Fibroblast of skin of right biceps (primary cell): ENCODE measurements at regions not wholly inside any gene's neighbourhood (a gene's known extent, or its start where the extent isn't known, plus 50 kb on each side); places are given as distances from the start of the nearest gene placed in this dataset.

Source experiments
- DNase-seq: peaks from one replicate; pipeline ENCODE4 v3.0.0-alpha.2; 2013

DNA sequence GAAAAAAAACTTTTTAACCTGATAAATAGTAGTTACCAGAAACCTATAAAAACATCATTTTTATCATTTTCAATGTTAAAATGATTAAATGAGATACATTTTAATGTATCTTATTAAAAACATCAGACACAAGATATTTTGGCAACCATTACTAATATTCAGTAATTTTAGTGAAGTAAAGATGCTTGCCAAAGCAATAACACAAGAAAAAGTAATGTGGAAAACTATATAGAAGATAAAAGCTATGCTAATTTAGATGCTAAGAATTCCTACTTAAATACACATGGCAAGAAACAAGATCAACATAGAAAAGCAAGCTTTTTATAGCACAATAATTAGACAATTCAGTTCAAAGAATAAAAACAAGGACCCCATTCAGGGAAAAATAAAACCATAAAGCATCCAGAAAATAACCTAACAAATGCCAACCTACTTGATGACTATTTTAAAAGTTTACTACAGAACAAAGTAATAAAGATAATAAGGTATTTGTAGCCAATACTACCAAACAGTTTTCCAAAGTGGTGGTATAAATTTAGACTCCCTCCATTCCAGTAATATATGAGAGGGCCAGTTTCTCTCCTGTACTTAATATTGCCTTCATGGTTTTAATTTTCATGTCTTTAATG, 489.5 kb downstream of the CDH2 start:
- DNase-seq = no peak

DNA sequence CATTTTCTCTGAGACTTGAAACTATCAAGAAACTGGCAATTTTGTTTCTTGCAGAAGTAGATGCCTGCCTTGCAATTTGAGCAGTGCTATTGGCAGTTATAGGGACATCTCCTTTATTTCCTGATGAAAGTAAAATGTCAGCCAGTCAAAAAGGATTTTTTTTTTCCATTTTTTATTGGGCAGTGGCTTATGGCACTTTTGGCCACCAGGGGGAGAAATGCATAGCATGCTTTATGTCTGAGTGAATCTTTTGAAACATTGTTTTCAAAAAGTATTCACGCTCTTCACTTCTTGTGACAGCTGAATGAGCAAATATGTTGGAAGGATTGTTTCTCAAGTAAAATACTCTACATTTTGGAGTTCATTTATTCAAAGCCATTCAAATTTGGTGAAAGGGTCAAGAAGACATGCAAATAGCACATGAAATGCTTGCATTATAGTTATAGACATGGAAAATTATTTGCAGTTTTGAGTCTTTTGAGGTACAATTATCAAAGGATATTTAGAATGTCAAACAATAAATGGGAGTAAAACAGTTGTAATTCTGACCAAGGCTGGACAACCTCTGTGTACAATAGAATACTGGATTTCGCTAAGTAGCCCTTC, 491.0 kb downstream of the CDH2 start:
- DNase-seq = peak; percentile 56

DNA sequence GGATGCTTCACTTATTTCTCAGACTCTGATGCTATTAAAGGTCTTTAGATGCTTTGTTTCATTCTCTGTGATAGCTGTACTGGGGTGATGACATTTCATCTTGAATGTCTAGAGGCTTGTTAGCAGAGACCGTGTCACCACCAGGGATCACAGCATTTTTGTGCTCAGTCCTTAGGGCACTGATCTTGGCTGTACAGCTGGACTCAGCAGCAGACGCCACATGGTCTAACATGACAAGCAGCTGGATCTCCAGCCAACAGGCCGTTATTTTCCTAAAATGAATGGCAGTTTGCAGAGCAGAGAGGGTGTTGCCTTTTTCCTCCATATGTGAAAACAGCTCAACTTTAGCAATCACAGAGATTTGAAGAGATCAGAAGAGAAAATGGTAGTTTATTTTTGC, 491.8 kb downstream of the CDH2 start:
- no peak for DNase-seq

DNA sequence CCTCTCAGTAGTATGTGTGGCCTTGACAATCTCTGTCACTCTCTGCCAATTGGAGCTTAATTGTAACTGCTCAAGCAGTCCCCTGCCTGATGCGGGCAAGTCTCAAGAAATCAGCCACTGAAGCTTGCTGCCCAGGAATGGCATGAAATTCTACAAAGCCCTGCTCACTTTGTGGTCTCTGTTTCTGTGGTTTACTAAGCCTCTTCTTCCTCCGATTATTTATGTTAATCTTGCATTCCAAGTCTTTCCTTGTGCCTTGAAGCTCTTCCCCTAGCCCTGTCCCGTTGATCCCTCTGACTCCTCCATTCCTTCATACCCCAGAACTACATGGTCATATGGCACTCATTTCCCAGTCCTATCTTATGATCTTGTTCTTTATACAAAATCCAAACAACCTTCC, 489.3 kb upstream of the CHST9 start:
- peak; percentile 12 for DNase-seq

DNA sequence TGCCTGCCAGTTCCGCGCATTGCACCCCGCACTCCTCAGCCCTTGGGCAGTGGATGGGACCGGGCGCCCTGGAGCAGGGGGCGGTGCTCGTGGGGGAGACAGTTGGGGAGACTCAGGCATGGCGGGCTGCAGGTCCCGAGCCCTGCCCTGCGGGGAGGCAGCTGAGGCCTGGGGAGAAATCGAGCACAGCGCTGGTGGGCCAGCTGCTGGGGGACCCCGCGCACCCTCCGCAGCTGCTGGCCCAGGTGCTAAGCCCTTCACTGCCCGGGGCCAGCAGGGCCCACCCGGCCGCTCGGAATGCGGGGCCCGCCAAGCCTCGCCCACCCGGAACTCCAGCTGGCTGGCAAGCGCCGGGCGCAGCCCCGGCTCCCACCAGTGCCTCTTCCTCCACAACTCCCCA, 488.8 kb upstream of the CHST9 start:
- no peak for DNase-seq

DNA sequence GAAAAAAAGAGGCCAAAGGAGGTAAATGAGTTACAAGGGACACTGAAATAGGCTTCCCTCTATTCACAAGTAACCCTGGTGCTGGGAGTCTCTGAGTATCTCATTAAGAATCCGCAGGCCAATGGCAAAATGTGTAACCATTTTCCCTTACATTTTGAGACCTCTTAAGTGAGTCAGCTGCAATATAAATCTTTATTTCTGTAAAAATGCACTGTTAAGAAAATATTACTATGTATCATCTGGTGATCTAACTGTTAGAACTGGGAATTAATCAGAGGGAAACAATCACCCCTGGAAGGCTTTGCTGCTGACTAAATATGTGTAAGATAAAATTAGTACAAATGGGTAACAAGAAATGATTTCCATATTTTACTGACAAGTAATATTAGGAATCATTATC, 483.1 kb upstream of the CHST9 start:
- peak; percentile 84 for DNase-seq

DNA sequence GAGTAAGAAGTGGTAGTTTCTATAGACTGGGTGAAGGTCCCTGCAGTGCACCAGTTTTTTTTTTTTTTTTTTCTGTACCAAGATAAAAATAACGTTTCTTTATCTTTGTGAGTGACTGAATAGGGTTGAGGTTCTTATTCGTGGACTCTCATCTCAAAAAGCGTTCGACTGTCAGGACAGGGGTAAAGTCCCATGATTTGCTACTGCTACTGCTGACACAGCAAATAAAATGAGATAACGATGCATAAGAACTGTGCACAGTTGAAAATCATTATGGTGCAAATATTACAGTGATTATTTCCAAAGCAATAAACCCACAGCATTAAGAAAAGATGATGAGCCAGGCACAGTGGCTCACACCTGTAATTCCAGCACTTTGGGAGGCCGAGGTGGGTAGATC, 482.0 kb upstream of the CHST9 start:
- DNase-seq = no peak

DNA sequence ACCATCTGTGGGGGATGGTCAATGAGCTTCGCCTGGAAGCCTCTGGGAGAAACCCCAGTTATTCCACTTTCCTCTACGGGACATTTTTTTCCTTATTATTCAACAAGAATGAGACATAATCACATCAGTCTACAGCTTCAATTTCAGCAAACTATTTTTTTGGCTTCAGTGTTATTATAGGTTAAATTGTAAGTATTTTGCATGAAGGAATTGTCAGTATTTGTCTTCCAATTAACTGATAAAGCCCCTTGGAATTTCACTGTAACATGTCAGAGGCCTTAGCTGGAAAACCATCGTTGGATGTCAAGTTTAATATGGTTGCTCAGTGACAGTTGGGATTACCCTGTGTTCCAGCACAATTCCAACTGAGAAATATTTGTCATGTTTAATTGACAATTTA, 480.9 kb upstream of the CHST9 start:
- DNase-seq = peak; percentile 77

DNA sequence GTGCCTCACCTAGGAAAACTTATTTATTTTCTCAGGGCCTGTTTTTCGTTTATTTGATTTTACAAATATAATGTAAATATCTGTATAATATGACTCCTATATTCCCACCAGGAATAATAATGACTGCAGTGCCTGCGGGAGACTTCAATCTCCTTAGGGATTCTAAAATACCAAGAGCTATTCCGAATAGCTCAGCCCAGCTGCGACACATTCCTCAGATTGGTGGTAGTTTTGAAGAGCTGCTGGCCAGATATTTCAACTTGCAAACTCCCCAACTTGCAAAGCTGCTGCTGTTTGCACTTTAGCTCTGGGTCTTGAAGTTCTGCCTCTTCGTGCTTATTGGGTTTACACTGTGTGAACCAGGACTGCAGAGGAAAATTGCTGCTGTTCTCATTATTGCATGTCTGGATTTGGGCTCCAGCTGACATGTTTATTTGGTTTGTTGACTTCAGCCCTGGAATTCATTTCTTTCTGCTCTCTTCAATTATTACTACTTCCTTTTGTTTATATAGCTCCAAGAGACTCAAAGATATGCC, 480.2 kb upstream of the CHST9 start:
- DNase-seq = peak; percentile 36

DNA sequence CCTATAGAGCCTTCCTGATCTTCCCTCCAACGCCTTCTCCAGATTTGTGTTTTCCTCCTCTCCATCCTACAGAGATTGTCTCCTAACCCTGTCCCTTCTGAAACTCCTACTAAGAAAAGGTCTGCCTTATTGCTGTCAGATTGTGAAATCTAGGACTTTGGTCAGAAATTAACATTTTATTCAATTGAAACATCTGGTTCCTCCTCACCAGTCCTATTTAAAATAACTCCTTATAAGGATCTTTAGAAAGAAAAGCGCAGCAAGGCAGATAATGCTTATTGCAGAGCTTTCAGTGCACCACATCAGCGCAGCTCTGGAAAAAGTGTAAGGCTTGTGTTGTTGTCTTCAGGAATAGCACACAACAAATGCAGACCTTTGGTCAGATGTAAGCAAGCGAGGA, 477.8 kb upstream of the CHST9 start:
- no peak for DNase-seq

DNA sequence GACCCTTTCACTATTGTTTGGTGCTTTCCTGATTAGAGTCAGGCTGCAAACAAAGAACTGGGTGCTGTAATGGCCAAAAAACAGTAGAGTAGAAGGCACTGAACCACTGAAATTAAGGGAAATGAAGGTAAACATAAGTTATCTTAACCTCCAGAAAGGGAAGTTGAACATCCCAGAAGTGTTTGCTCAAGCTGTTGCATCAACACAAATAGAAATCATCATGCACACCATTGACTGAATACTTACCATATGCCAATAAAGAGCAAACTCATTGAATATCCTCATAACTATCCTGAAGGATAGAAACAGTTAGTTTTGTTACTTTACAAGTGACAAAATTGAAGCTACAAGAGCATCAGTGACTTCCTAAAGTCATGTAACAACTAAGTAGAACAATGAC, 477.4 kb upstream of the CHST9 start:
- DNase-seq = no peak

DNA sequence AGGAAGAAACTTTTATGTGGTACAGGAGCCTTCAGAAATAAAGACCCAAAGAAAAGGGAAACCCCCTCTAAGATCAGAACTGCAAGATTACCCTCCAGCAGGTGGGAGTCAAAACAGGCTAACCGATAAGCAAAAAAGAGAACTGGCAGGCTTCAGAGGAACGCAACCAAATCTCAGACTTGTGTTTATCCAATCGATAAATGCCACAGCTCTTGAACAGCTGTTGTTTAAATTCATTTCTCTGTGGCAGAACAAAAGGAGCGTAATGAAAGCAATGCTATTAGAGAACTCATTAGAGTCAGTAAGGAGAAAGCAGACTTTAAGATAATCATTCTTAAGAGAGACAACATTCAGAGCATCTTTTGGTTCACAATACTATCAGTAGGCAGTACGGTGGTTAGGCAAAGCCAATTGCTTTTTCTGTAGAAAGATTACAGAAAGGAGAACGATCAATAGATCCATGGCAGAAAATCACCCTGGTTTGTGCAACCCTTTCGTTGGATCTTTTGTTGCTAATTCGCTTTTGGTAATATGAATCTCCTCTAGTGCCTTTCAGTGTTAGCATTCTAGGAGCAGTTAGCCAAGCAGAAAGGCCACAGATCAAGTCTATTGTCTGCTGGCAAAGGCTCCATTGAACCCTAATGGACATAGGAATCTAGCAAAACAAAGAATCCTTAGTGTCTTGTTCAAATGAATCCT, 476.4 kb upstream of the CHST9 start:
- DNase-seq = no peak

DNA sequence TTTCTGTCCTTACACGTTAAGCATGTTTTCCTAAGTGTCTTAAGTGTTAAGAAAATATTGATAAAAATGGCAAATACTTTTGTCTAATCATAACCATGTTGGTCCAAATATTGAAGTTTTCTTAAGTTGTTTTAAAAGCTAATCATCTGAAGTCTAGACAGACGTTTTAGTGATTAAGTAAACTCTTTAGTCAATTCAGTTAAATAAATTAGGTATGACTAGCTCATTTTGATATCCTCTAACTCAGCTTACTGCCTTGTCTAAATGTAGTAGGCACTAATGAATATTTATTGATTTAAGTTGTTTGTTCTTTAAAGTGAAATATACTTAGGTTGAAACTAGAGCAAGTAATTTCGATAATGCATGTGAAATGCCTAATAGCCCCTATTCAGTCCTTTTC, 471.8 kb upstream of the CHST9 start:
- no peak for DNase-seq

DNA sequence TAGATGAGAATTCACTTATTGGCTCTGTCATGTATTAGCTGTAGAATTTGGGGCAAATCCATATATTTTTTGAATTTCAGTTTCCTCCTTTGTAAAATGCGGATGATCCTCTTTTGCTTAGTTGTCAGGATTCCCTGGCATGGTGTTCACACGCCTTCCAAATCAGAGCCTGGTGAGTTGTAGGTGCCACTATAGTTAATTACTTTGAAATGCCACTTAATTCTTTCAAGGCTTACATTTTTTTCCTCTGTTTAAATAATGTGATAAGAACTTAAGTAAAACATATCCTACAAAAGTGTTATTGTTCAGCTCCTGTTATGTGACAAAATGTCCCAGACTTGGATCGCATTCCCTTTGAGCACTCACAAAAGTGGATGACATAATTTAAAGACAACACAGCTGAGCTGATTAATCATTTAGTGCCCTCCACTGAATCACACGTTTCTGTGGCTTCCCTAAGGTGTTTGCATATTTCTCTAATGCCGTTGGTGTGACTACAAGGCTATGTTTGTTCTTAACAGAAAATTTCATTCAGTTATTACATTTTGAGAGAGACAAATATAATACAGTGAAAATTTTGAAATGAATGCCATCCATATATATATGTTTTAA, 471.2 kb upstream of the CHST9 start:
- DNase-seq = peak; percentile 51

DNA sequence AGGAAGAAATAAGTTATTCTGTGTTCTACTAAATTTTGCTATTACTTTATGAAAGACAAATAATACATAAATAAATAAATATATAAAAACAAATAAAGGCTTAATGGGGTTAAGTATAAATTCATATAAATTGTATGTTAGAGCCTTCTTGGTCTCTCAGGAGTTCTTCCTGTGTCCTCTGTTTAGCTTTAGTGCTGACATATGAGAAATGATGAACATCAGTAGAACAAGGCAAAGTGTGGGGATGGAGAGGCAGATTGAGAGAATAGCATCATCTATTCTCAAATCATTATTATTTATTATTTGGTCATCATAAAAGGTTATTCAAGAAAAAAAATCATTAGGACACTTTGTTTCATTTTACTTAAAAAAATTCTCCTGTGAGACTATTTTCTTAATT, 468.1 kb upstream of the CHST9 start:
- DNase-seq = no peak

DNA sequence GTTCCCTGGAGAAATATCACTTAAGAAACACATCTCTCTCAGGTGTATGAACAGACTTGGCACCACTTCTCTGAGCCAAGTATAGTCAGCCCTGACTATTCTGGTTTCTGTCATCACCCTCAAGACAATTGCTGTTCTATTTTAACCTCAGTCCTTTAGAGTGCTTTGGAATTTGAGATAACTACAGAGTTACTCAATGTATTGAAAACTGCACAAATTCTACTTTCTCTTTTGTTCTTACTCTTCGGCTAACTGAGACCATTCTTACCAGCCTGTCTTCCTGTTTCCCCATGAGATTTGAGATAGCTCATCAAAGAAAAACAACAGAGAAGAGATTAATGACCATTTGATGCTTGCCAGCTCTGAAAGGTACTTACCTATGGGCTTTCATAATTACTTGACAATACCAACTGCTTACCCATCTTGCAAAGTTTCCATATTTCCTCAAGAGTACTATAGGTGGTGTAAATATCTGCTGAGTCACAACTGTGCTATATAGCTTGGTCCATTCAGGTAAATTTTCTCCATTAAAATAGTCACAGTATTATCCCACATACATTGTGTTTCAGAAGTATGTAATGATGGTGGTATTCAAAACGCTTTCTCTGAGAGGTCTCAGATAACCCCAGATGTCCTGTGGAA, 467.5 kb upstream of the CHST9 start:
- DNase-seq = no peak

DNA sequence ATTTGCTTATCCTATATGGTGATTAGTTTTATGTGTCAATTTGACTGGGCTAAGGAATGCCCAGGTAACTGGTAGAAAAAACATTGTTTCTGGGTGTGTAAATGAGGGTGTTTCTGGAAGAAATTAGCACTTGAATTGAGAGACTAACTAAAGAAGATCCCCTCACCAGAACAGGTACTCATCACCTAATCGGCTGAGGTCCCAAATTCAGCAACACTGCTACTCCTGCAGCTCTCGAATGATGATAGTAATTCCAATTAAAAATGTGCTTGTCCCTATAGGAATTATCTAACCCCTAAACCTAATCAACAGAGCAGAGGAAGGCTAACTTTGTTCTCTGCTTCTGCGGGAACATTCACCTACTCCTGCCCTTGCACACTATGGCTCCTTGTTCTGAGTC, 464.5 kb upstream of the CHST9 start:
- no peak for DNase-seq

DNA sequence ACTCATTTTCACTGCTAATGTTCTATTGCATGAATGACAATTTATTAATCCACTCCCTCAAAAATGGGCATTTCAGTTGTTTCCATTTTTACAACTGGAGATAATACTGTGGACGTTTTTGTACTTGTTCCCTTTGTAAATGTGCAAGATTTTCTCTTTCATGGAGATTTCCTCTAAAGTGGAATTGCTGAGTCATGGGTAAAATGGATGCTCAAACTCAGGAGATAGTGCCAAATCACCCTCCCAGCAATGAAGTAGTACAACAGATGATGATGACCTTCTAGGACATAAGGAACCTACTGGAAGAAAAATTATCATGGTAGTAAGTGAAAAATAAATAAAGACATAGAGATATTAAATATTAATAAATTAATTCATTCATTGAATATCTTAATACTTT, 460.8 kb upstream of the CHST9 start:
- DNase-seq = no peak

DNA sequence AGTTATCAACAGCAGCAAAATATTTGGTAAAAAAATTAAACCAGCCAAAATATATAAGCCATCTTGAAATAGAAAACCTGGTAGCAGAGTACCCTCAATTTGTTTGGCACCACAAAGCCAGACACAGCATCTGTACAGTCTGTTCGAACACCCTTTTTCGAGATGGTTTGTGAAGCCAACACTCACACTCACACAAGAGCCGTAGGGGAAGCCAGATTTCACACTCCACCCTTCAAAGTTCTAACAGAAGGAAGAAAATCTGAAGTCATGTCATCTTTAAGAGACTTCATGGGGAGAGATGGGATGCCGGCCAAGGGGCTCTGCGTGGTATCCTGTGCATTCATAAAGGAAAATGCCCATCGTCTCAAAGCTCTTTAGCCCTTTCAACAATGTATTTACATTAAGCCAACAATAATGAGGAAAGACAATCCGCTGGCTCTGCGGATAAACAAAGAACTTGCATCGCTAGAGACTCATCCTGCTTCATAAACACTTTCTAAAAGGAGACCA, 451.5 kb upstream of the CHST9 start:
- DNase-seq = no peak

DNA sequence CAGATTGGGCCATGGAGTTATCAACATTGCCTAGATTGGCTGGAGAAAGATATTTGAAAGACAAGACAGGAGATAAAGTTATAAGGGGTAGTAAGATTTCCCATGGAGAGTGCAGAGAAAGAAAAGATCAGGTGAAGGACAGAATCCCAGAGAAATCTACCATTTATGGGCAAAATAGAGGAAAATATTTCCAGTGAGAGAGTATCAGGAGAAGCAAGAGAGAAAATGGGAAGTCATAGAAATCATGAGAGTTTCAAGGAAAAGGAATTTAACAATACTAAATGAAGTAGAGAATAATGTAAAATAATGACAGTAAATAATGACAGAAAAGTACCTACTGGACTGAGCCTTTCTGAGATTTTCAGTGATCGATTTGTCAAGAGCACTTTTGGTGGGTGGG, 447.6 kb upstream of the CHST9 start:
- DNase-seq = no peak

DNA sequence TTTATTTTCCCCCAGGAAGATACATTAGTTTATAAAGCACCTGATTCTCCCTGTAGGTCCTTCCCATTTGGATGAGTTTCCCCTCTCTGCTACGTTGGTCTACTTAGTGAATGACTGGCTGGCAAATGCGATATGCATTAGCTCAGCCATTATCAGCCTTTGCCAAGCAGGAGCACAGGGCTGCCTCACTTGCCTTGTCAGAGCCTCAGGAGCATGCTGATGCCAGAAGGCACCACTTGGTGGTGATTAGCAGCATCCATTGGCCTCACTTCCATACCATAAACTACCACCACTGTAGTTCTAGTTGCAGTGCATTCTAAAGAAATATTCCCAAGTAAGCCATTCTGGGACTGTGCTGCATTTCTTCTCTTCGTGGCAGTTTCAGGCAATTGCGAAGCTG, 442.8 kb upstream of the CHST9 start:
- no peak for DNase-seq

DNA sequence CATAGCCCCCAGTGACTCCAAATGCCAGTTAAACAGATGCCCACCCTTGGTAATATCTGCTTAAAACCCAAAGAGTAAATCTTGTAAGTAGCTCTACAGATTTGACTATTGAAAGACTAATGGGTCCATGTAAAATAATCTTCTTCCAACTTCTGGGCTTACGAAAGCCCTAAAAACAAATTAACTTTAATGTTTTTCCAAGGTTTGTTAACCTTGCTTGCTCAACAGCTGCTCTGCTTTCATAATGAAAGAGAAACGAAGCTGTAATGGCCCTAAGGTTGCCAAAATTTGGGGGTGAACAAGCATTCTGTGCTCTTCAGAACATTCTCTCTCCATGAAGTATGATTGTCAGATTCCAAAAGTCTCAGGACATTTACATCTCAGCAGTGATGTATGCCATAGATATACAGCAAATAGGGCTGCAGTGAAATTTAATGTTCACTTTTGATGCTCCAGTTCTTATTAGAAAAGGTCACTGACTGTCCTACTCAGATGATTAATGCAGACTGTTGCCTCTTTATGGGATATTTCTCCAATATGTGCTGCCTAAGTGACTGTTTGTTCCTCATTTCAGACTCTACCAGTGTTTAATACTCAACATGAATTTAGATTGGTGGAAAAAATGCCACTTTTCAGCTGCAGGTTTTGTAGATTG, 436.3 kb upstream of the CHST9 start:
- DNase-seq = no peak

DNA sequence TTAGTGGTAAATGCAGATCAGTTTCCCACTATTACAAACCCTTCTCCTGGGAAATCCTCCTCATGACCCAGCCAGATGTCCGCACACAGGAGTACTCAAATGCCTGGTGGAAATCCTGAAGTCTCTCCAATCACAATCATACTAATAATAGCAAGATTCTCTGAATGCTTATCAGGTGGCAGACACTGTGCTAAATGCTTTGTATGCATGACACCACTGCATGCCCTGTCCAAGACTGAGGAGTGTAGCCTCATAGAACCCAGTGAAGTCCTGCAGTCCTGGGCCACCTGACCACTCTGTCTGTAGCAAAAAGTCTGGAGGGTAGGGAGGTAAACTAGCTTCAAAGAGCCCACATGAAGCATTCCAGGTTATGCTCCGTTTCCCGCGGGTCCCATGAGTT, 434.8 kb upstream of the CHST9 start:
- DNase-seq = no peak
